NCI-H774 (cell line): ENCODE measurements at regions not wholly inside any gene's neighbourhood (a gene's known extent, or its start where the extent isn't known, plus 50 kb on each side); places are given as distances from the start of the nearest gene placed in this dataset.
"Not testable (repeated sequence)": the region's sequence is repeated elsewhere in the genome, so short reads cannot be mapped to it uniquely, and the experiment has no call there.

Source experiments
- DNase-seq: peaks from one replicate; lab custom pipeline; 2025; lab: John Stamatoyannopoulos, UW

GRCh38 chr12:3367750-3368444 lies 123.1 kb upstream of the PRMT8 start:
- no peak for DNase-seq

GRCh38 chr12:3371018-3371417 lies 120.0 kb upstream of the PRMT8 start:
- DNase-seq, result peak; percentile 88

- no peak for DNase-seq
Measured at GRCh38 chr12:3375326-3375725, 115.7 kb upstream of the PRMT8 start.

DNA sequence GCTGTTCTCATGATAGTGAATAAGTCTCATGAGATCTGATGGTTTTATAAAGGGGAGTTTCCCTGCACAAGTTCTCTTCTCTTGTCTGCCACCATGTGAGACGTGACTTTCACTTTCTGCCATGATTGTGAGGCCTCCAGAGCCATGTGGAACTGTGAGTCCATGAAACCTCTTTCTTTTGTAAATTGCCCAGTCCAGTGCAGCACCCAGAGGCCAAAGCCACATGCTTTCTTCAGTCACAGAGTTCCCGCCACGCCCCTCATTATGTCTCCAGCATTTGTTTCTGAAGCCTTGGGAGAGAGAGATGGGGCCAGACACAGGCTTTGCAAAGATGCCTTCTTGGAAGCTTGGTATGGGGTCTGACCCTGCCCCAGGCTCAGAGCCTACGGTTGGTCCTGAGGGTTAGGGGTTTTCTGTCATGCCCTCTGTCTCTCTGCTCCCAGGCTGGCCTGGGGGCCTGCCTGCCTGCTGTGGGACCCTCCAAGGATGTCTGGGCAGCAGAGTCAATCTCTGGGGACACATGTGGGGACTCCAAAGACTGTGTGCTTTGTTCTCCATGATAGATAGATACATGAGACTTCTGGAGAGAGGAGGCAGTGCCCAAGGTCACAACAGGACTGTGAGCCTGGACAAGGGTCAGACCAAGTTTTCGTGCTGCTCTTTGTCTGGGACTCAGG lies 114.1 kb upstream of the PRMT8 start:
- DNase-seq, result no peak

GRCh38 chr12:3378655-3379054 lies 112.3 kb upstream of the PRMT8 start:
- DNase-seq, result no peak

GRCh38 chr12:3379079-3379478 lies 111.9 kb upstream of the PRMT8 start:
- DNase-seq, result no peak

- DNase-seq, result no peak
Measured at GRCh38 chr12:3380200-3381043, 110.6 kb upstream of the PRMT8 start.

DNA sequence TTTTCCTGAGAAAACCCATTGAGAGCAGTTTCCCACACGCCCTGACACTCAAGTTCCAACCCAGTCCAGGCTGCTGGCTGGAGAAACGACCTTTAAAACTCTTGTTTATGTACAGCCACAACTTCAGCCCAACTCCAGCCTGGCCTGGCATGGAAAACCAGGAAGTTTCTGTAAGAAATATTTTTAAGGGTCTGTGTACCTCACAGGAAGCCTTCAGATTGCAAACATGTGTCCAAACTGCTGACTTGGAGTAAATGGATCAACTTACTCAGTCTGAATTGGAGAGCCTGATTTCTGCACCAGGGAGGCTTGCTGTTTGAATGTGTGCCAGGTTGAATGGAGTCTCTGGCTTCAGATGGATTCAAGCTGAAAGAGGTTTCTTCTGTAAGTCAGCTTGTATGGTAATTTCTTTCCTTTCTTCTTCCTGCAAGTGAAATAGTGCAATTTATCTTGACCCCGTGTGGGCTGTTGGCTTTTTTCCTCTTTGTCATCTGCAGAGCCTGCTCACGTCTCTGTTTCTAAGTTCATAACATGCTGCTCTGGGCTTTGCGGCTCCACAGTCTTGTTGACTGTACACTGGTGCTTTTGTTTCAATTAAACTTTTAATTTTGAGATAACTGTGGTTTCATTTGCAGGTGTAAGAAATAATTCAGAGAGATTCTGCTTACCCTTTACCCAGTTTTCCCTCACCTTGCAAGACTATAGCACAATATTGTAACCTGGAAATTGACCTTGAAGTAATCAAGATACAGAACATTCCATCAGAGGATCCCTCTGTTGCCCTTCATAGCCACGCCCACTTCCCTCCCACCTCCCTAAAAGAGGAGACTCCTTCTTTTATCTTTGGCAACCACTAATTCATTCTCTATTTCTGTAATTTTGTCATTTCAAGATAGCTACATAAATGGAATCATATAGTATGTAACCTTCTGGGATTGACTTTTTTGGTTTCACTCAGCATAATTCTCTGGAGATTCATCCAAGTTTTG lies 109.7 kb upstream of the PRMT8 start:
- DNase-seq, result no peak

- no peak for DNase-seq
Measured at GRCh38 chr12:3389986-3390385, 101.0 kb upstream of the PRMT8 start.

GRCh38 chr12:3397596-3397995 lies 93.4 kb upstream of the PRMT8 start:
- not testable (repeated sequence) for DNase-seq

DNA sequence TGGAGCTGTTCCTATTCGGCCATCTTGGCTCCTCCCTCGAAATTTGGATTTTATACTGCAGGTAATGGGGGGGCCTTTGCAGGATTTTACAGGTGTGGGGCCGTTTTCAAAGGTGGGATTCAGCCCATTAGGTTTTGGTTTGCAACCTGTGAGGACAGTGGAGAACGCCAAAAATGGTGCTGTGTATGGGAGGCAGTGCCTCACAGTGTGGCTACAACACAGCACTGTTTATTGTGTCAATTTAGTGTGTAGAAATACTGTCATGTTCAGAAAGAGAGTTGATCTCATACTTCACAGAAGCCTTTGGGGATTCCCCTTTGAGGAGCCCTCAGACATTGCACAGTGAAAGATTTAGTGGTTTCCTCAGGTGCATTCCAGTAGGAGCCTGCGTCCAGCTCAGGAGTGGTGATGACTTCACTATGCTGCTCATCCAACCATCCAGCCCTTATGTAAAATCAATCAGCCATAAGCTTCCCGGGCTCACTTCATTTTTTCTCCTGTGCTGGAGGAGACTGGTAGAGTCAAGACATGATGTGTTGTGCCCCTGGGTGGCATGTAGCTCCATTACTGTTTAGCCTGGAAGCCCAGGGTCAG lies 92.7 kb upstream of the PRMT8 start:
- no peak for DNase-seq

DNA sequence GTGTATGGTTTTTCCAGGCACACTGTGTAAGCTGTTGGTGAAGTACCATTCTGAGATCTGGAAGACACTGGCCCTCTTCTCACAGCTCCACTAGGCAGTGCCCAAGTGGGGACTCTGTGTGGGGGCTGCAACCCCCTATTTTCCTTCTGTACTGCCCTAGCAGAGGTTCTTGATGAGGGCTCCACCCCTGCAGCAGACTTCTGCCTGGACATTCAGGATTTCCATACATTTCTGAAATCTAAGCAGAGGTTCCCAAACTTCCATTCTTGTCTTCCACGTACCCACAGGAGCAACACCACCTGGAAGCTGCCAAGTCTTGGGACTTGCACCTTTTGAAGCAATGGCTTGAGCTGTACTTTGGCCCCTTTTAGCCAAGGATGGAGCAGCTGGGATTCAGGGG lies 85.2 kb upstream of the PRMT8 start:
- DNase-seq, result no peak

DNA sequence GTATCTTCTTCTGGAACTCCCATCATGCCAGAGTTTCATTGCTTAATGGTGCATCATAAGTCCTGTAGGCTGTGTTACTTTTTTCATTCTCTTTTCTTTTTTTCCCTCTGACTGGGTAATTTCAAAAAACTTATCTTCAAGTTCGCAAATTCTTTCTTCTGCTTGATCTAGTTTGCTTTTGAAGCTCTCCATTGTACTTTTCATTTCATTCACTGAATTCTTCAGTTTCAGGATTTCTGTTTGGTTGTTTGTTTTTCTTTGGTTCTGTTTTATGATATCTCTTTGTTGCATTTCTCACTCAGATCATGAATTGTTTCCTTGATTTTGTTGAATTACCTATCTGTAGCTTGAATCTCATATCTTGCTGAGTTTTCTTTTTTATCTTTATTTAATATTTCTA lies 83.3 kb upstream of the PRMT8 start:
- no peak for DNase-seq

DNA sequence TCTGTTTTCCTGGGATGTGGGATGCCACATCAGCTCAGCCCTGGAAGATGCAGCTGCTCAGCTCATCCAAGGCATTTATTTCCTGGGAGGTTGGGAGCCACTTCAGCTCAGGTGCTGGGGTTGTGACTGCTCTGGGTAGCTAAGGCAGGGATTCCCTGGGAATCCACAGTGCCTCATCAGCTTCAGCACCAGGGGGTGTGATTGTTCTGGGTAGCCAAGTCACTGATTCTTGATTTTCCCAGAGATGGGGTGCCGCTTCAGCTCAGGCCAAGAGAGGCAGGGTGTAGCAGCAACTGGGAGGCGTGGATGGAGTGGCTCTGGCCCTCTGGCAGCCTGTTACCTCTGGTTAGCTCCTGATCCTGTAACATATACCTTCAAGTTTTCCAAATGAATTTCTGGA lies 81.3 kb upstream of the PRMT8 start:
- no peak for DNase-seq

DNA sequence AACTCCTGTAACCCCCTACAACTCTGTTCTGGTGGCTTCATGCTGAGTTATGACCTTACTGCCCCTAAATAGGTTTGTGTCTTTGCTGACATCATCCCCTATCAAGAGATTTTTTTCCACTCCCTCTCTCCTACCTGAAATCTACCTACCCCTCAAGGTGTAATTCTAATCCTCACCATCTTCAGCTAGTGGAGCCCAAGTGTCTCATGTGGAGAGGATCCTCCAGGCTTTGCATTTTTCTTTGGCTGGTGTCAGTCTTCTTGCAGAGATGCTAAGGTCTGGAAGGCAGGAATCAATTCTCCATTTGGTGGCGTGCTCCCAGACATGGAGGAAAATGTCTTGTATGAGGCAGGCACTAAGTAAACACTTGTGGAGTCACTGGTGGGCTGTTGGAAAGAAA lies 74.8 kb upstream of the PRMT8 start:
- DNase-seq, result no peak

GRCh38 chr12:3416670-3417069 lies 74.3 kb upstream of the PRMT8 start:
- DNase-seq, result no peak

GRCh38 chr12:3417113-3417512 lies 73.9 kb upstream of the PRMT8 start:
- no peak for DNase-seq

DNA sequence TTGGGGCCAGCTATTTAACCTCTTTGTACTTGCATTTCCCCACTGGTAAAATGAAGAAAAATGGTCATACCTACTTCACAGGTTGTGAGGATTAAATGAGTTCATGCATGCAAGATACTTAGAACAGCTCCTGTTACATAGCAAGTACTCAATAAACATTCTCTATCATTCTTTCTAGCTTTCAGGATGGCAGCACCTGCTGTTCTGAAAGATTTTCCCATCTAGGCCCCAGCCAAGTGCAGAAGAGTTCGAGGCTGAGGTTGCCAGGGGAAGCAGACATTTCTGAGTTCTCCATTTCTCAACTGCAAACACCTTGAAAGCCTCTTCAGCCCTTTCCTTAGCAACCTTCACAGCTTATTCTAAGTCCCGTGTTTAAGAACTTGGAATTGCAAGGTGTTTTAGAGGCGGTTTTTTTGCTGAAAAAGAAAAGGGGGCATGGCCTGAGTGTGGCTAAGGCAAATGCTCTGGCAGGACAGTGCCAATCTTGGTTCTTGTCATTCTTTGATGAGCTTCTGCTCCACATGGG lies 73.0 kb upstream of the PRMT8 start:
- DNase-seq, result no peak

- peak; percentile 70 for DNase-seq
Measured at GRCh38 chr12:3418609-3419390, 72.2 kb upstream of the PRMT8 start.

GRCh38 chr12:3419558-3419957 lies 71.4 kb upstream of the PRMT8 start:
- no peak for DNase-seq
